GM23338 (cell line): ENCODE measurements at regions not wholly inside any gene's neighbourhood (a gene's known extent, or its start where the extent isn't known, plus 50 kb on each side); places are given as distances from the start of the nearest gene placed in this dataset.

ENCODE experiments used
- CREB1 ChIP-seq: fragments of 250-450 bp; sonication (Bioruptor Pico); IDR thresholded peaks from 2 replicates; pipeline ENCODE4 v1.5.0; 2020; ENCODE audit warnings: low read depth, mild to moderate bottlenecking, moderate library complexity
- EZH2 ChIP-seq: fragments of 200-600 bp; sonication (generic); IDR thresholded peaks from one replicate; pipeline ENCODE4 v1.8.0; 2017; ENCODE audit warnings: antibody characterized with exemption, mild to moderate bottlenecking, low read depth; ENCODE audit not compliant: unreplicated experiment
- POLR2AphosphoS5 ChIP-seq: IDR thresholded peaks from 2 replicates; pipeline ENCODE4 v1.6.1; 2016; ENCODE audit warnings: antibody characterized with exemption, low read depth
- ZNF331 ChIP-seq: fragments of 250-450 bp; sonication (Bioruptor Pico); IDR thresholded peaks from 2 replicates; pipeline ENCODE4 v1.5.0; 2020; ENCODE audit warnings: low read depth, mild to moderate bottlenecking, moderate library complexity
- TF ChIP-seq, protein P1 (sequence below): IDR thresholded peaks from one replicate; pipeline ENCODE4 v1.6.1; 2018; ENCODE audit warnings: antibody characterized with exemption; ENCODE audit not compliant: unreplicated experiment
- TF ChIP-seq, protein P2 (sequence below), 2 experiments: fragments of 200-600 bp in 1 of 2; sonication (generic) in 1 of 2; conservative IDR thresholded peaks; 2 replicates each; pipeline versions ENCODE4 v1.5.1 to v1.6.1; 2016 to 2017; ENCODE audit warnings: antibody characterized with exemption in 2 of 2, low read depth in 2 of 2, mild to moderate bottlenecking in 2 of 2, moderate library complexity in 1 of 2

- TF ChIP-seq, protein P1, sequence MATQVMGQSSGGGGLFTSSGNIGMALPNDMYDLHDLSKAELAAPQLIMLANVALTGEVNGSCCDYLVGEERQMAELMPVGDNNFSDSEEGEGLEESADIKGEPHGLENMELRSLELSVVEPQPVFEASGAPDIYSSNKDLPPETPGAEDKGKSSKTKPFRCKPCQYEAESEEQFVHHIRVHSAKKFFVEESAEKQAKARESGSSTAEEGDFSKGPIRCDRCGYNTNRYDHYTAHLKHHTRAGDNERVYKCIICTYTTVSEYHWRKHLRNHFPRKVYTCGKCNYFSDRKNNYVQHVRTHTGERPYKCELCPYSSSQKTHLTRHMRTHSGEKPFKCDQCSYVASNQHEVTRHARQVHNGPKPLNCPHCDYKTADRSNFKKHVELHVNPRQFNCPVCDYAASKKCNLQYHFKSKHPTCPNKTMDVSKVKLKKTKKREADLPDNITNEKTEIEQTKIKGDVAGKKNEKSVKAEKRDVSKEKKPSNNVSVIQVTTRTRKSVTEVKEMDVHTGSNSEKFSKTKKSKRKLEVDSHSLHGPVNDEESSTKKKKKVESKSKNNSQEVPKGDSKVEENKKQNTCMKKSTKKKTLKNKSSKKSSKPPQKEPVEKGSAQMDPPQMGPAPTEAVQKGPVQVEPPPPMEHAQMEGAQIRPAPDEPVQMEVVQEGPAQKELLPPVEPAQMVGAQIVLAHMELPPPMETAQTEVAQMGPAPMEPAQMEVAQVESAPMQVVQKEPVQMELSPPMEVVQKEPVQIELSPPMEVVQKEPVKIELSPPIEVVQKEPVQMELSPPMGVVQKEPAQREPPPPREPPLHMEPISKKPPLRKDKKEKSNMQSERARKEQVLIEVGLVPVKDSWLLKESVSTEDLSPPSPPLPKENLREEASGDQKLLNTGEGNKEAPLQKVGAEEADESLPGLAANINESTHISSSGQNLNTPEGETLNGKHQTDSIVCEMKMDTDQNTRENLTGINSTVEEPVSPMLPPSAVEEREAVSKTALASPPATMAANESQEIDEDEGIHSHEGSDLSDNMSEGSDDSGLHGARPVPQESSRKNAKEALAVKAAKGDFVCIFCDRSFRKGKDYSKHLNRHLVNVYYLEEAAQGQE = no peak
- TF ChIP-seq, protein P2, sequence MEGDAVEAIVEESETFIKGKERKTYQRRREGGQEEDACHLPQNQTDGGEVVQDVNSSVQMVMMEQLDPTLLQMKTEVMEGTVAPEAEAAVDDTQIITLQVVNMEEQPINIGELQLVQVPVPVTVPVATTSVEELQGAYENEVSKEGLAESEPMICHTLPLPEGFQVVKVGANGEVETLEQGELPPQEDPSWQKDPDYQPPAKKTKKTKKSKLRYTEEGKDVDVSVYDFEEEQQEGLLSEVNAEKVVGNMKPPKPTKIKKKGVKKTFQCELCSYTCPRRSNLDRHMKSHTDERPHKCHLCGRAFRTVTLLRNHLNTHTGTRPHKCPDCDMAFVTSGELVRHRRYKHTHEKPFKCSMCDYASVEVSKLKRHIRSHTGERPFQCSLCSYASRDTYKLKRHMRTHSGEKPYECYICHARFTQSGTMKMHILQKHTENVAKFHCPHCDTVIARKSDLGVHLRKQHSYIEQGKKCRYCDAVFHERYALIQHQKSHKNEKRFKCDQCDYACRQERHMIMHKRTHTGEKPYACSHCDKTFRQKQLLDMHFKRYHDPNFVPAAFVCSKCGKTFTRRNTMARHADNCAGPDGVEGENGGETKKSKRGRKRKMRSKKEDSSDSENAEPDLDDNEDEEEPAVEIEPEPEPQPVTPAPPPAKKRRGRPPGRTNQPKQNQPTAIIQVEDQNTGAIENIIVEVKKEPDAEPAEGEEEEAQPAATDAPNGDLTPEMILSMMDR (conservative IDR thresholded peaks at IDR 0.05; ENCODE audit: low read depth in 2 of 2) = no peak
- TF ChIP-seq EZH2 (no peak), POLR2AphosphoS5 (no peak), ZNF331 (no peak), CREB1 (no peak)
These were observed 681.9 kb downstream of the CDH11 start for GRCh38 chr16:64440005-64440404.
